ES-I3 (cell line): ENCODE measurements at regions not wholly inside any gene's neighbourhood (a gene's known extent, or its start where the extent isn't known, plus 50 kb on each side); places are given as distances from the start of the nearest gene placed in this dataset.
"Not testable (repeated sequence)": the region's sequence is repeated elsewhere in the genome, so short reads cannot be mapped to it uniquely, and the experiment has no call there.

Experiments used
- H3K36me3 ChIP-seq: 2 replicates; pipeline ENCODE4 v1.6.1; 2013; ENCODE audit warnings: mild to moderate bottlenecking, low read length, control low read depth, moderate library complexity; ENCODE audit not compliant: insufficient read depth
- H3K4me1 ChIP-seq: 2 replicates; pipeline ENCODE4 v1.6.1; 2013; ENCODE audit warnings: mild to moderate bottlenecking, control low read depth, low read length; ENCODE audit not compliant: insufficient read depth
- H3K9ac ChIP-seq: 2 replicates; pipeline ENCODE4 v1.6.1; 2013; ENCODE audit warnings: low read depth, mild to moderate bottlenecking, low read length, moderate library complexity
- H3K9me3 ChIP-seq: 2 replicates; pipeline ENCODE4 v1.6.1; 2013; ENCODE audit warnings: mild to moderate bottlenecking, low read length, moderate library complexity; ENCODE audit not compliant: control insufficient read depth, insufficient read depth

GRCh38 chr3:195964318-195965107, 56.2 kb upstream of the TNK2 start:
- not testable (repeated sequence) for H3K4me1 ChIP-seq, H3K9me3 ChIP-seq, H3K36me3 ChIP-seq, H3K9ac ChIP-seq

- H3K9ac ChIP-seq, H3K36me3 ChIP-seq, H3K4me1 ChIP-seq, H3K9me3 ChIP-seq: not testable (repeated sequence)
Observed at GRCh38 chr3:195962222-195962621, 53.9 kb upstream of the TNK2 start.

DNA sequence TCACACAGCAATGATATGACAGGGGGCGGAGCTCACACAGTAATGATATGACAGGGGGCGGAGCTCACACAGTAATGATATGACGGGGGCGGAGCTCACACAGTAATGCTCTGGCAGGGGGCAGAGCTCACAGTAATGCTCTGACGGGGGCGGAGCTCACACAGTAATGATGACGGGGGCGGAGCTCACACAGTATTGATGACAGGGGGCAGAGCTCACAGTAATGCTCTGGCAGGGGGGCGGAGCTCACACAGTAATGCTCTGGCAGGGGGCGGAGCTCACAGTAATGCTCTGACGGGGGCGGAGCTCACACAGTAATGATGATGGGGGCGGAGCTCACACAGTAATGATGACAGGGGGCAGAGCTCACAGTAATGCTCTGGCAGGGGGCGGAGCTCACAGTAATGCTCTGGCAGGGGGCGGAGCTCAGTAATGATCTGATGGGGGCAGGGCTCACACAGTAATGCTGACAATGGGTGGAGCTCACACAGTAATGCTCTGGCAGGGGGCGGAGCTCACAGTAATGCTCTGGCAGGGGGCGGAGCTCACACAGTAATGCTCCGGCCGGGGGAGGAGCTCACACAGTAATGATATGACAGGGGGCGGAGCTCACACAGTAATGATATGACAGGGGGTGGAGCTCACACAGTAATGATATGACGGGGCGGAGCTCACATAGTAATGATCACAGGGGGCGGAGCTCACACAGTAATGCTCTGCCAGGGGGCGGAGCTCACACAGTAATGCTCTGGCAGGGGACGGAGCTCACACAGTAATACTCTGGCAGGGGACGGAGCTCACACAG, 52.8 kb upstream of the TNK2 start:
- not testable (repeated sequence) for H3K9ac ChIP-seq, H3K9me3 ChIP-seq, H3K36me3 ChIP-seq, H3K4me1 ChIP-seq

DNA sequence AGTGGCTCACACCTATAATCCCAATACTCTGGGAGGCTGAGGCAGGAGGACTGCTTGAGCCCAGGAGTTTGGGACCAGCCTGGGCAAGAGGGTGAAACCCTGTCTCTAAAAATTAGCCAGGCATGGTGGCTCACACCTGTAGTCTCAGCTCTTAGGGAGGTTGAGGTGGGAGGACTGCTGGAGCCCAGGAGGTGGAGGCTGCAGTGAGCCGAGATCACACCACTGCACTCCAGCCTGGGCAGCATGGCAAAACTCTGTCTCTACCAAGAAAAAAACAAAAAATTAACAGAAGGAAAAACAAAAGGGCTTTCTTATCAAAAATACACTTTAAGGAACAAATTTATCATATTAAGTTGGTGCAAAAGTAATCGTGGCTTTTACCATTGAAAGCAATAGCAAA, 51.8 kb upstream of the TNK2 start:
- H3K9ac ChIP-seq, H3K36me3 ChIP-seq, H3K4me1 ChIP-seq, H3K9me3 ChIP-seq: not testable (repeated sequence)

- not testable (repeated sequence) for H3K36me3 ChIP-seq, H3K4me1 ChIP-seq, H3K9me3 ChIP-seq, H3K9ac ChIP-seq
Observed at GRCh38 chr3:195959367-195960157, 51.2 kb upstream of the TNK2 start.

- not testable (repeated sequence) for H3K4me1 ChIP-seq, H3K9ac ChIP-seq, H3K9me3 ChIP-seq, H3K36me3 ChIP-seq
Observed at GRCh38 chr3:195958736-195959135, 50.4 kb upstream of the TNK2 start.
